ENCODE measurements at regions not wholly inside any gene's neighbourhood (a gene's known extent, or its start where the extent isn't known, plus 50 kb on each side); places are given as distances from the start of the nearest gene placed in this dataset.
A peak's percentile ranks its signal among the peaks of the same experiment; 100 is the strongest.

- TF ChIP-seq CTCF (IDR thresholded peaks at IDR 0.05) = no peak
Observed at GRCh38 chr20:23251779-23252178, 98.8 kb upstream of the NXT1 start.

GRCh38 chr20:23249541-23249940, 101.0 kb upstream of the NXT1 start:
- Histone ChIP-seq H3K27ac (no peak overlapping the region), H3K4me1 (peaks cover 0 to 14% (median 2%) of the 10 kb centered on the region in 4 donors), H3K9me3 (no peaks in the 10 kb centered on the region), H3K27me3 (no peaks in the 10 kb centered on the region), H3K36me3 (no peaks in the 10 kb centered on the region), H3K4me3 (no peak overlapping the region)
- intact Hi-C loops (cut with DNase I; ENCODE audit: low total_unique reads) = no loop called here
- DNase-seq = no peak
- no peak for TF ChIP-seq CTCF (IDR thresholded peaks at IDR 0.05)

More at GRCh38 chr20:23251779-23252178, 98.8 kb upstream of the NXT1 start:
- Histone ChIP-seq H3K9me3 (no peaks in the 10 kb centered on the region), H3K36me3 (no peaks in the 10 kb centered on the region), H3K4me1 (peaks cover 0 to 10% (median 2%) of the 10 kb centered on the region in 4 donors), H3K27ac (no peak overlapping the region), H3K27me3 (peaks cover 0 to 3% of the 10 kb centered on the region in 2 donors), H3K4me3 (no peak overlapping the region)
- no peak for DNase-seq
- intact Hi-C loops (cut with DNase I; ENCODE audit: low total_unique reads) = no loop called here

- no peak overlapping the region for H3K4me3 ChIP-seq
- DNase-seq = no peak
- no peaks in the 10 kb centered on the region for H3K9me3 ChIP-seq
- no peak overlapping the region for H3K27ac ChIP-seq
- no peak for TF ChIP-seq CTCF (IDR thresholded peaks at IDR 0.05)
- H3K27me3 ChIP-seq = no peaks in the 10 kb centered on the region
- intact Hi-C loops (cut with DNase I; ENCODE audit: low total_unique reads) = no loop called here
- H3K4me1 ChIP-seq = peaks cover 0 to 19% (median 2%) of the 10 kb centered on the region in 4 donors
- no peaks in the 10 kb centered on the region for H3K36me3 ChIP-seq
Observed at GRCh38 chr20:23248461-23248882, 102.1 kb upstream of the NXT1 start.

- H3K4me3 ChIP-seq = no peak overlapping the region
- H3K4me1 ChIP-seq = peaks cover 0 to 19% (median 2%) of the 10 kb centered on the region in 4 donors
- intact Hi-C loops (cut with DNase I; ENCODE audit: low total_unique reads) = no loop called here
- peak; percentile 41 to 75 for DNase-seq
- H3K27me3 ChIP-seq = no peaks in the 10 kb centered on the region
- no peaks in the 10 kb centered on the region for H3K9me3 ChIP-seq
- H3K36me3 ChIP-seq = no peaks in the 10 kb centered on the region
- TF ChIP-seq CTCF (IDR thresholded peaks at IDR 0.05) = no peak
- peak overlapping the region in 1 of 2 donors; percentile 19 for H3K27ac ChIP-seq
Observed at GRCh38 chr20:23246717-23247664, 103.6 kb upstream of the NXT1 start.

GRCh38 chr20:23245553-23246181, 104.9 kb upstream of the NXT1 start:
- peak; percentile 24 to 39 for TF ChIP-seq CTCF (IDR thresholded peaks at IDR 0.05)
- Histone ChIP-seq H3K9me3 (no peaks in the 10 kb centered on the region), H3K27ac (no peak overlapping the region), H3K27me3 (no peaks in the 10 kb centered on the region), H3K36me3 (no peaks in the 10 kb centered on the region), H3K4me1 (peaks cover 0 to 19% (median 2%) of the 10 kb centered on the region in 4 donors), H3K4me3 (no peak overlapping the region)
- peak; percentile 58 to 77 for DNase-seq
- intact Hi-C loops (cut with DNase I; ENCODE audit: low total_unique reads) = no loop called here

Data from tibial artery (tissue), 4 donors.